Liver (tissue), 8 donors: ENCODE measurements at regions not wholly inside any gene's neighbourhood (a gene's known extent, or its start where the extent isn't known, plus 50 kb on each side); places are given as distances from the start of the nearest gene placed in this dataset.

Experiments used
- DNase-seq: peaks from one replicate; pipeline ENCODE4 v3.0.0-alpha.2; 2017; ENCODE audit warnings: low spot score
- H3K27ac ChIP-seq, 2 donors: one replicate each; pipeline ENCODE4 v1.7.0; 2013; ENCODE audit warnings: inconsistent platforms in 2 of 2, low read length in 2 of 2, control low read depth in 1 of 2, low read depth in 1 of 2, mild to moderate bottlenecking in 1 of 2
- H3K27me3 ChIP-seq, 4 donors: one replicate each; pipeline versions ENCODE4 v1.6.1 to v1.7.0; 2013; ENCODE audit warnings: low read length in 3 of 4, inconsistent platforms in 1 of 4, mild to moderate bottlenecking in 1 of 4, moderate library complexity in 1 of 4; ENCODE audit not compliant: control insufficient read depth in 4 of 4, insufficient read depth in 4 of 4
- H3K36me3 ChIP-seq, 4 donors: one replicate each; pipeline versions ENCODE4 v1.6.1 to v1.7.0; 2013; ENCODE audit warnings: low read length in 3 of 4, mild to moderate bottlenecking in 3 of 4, low read depth in 1 of 4, moderate library complexity in 1 of 4; ENCODE audit not compliant: control insufficient read depth in 4 of 4, insufficient read depth in 3 of 4
- H3K4me1 ChIP-seq, 4 donors: one replicate each; pipeline versions ENCODE4 v1.6.1 to v1.7.0; 2013; ENCODE audit warnings: low read length in 3 of 4, mild to moderate bottlenecking in 3 of 4, moderate library complexity in 1 of 4; ENCODE audit not compliant: control insufficient read depth in 4 of 4, insufficient read depth in 4 of 4
- H3K4me3 ChIP-seq, 3 donors: one replicate each; pipeline versions ENCODE4 v1.6.1 to v1.7.0; 2013; ENCODE audit warnings: low read length in 3 of 3, control low read depth in 1 of 3, low read depth in 1 of 3, mild to moderate bottlenecking in 1 of 3
- H3K9ac ChIP-seq, 2 donors: one replicate each; pipeline ENCODE4 v1.7.0; 2013; ENCODE audit warnings: low read length in 2 of 2, mild to moderate bottlenecking in 2 of 2, moderate library complexity in 2 of 2, control low read depth in 1 of 2, low read depth in 1 of 2
- H3K9me3 ChIP-seq, 4 donors: one replicate each; pipeline versions ENCODE4 v1.6.1 to v1.7.0; 2013; ENCODE audit warnings: low read length in 3 of 4; ENCODE audit not compliant: control insufficient read depth in 4 of 4
- EGR1 ChIP-seq, 2 donors: IDR thresholded peaks; 2 replicates each; pipeline ENCODE4 v1.6.1; 2016 to 2018; ENCODE audit warnings: antibody characterized with exemption in 2 of 2, low read depth in 2 of 2
- FOXA1 ChIP-seq: IDR thresholded peaks from 2 replicates; pipeline ENCODE4 v1.6.1; 2016; ENCODE audit warnings: antibody characterized with exemption
- FOXA2 ChIP-seq: IDR thresholded peaks from 2 replicates; pipeline ENCODE4 v1.6.1; 2016; ENCODE audit warnings: antibody characterized with exemption
- GABPA ChIP-seq, 2 donors: IDR thresholded peaks in 1 of 2; conservative IDR thresholded peaks in 1 of 2; 2 replicates each; pipeline ENCODE4 v1.6.1; 2016; ENCODE audit warnings: antibody characterized with exemption in 2 of 2, mild to moderate bottlenecking in 1 of 2, moderate library complexity in 1 of 2
- HNF4A ChIP-seq, 2 donors: conservative IDR thresholded peaks; 2 replicates each; pipeline ENCODE4 v1.6.1; 2016; ENCODE audit warnings: antibody characterized with exemption in 2 of 2, mild to moderate bottlenecking in 2 of 2
- HNF4G ChIP-seq: IDR thresholded peaks from 2 replicates; pipeline ENCODE4 v1.6.1; 2016; ENCODE audit warnings: antibody characterized with exemption
- JUND ChIP-seq, 2 donors: IDR thresholded peaks; 2 replicates each; pipeline ENCODE4 v1.6.1; 2016; ENCODE audit warnings: antibody characterized with exemption in 2 of 2
- NR2F2 ChIP-seq: IDR thresholded peaks from 2 replicates; pipeline ENCODE4 v1.6.1; 2016; ENCODE audit warnings: antibody characterized with exemption
- RAD21 ChIP-seq, 2 donors: IDR thresholded peaks; 2 replicates each; pipeline ENCODE4 v1.6.1; 2016; ENCODE audit warnings: antibody characterized with exemption in 2 of 2, mild to moderate bottlenecking in 2 of 2
- RXRA ChIP-seq, 2 donors: IDR thresholded peaks; 2 replicates each; pipeline ENCODE4 v1.6.1; 2017 to 2018; ENCODE audit warnings: antibody characterized with exemption in 2 of 2, mild to moderate bottlenecking in 1 of 2
- SP1 ChIP-seq: IDR thresholded peaks from 2 replicates; pipeline ENCODE4 v1.6.1; 2018; ENCODE audit warnings: antibody characterized with exemption, mild to moderate bottlenecking
- TAF1 ChIP-seq: conservative IDR thresholded peaks from 2 replicates; pipeline ENCODE4 v1.6.1; 2016; ENCODE audit warnings: antibody characterized with exemption, mild to moderate bottlenecking
- YY1 ChIP-seq: IDR thresholded peaks from 2 replicates; pipeline ENCODE4 v1.6.1; 2016; ENCODE audit warnings: antibody characterized with exemption, mild to moderate bottlenecking
- WGBS: extraction: QIAGEN DNeasy Blood & Tissue Kit; methylation state at CpG from one replicate; pipeline ENCODE4 v1.1.7; 2013; 5-methylcytosine and 5-hydroxymethylcytosine counted together
- TF ChIP-seq, protein P1 (sequence below): IDR thresholded peaks from 2 replicates; pipeline ENCODE4 v1.6.1; 2016; ENCODE audit warnings: antibody characterized with exemption
- TF ChIP-seq, protein P2 (sequence below): IDR thresholded peaks from 2 replicates; pipeline ENCODE4 v1.6.1; 2016; ENCODE audit warnings: antibody characterized with exemption
- TF ChIP-seq, protein P3 (sequence below): IDR thresholded peaks from 2 replicates; pipeline ENCODE4 v1.6.1; 2016; ENCODE audit warnings: antibody characterized with exemption
- TF ChIP-seq, protein P4 (sequence below): IDR thresholded peaks from 2 replicates; pipeline ENCODE4 v1.6.1; 2016; ENCODE audit warnings: antibody characterized with exemption, mild to moderate bottlenecking
- TF ChIP-seq, protein P5 (sequence below): fragments of 150-350 bp; IDR thresholded peaks from 2 replicates; pipeline ENCODE4 v1.5.1; 2017; ENCODE audit warnings: improper control_type of control experiment, low read depth, low read length; ENCODE audit not compliant: missing input control
- donor health status: healthy.
- donor health status: healthy.
- donor health status: healthy.
- donor health status: healthy.
- donor health status: healthy.

DNA sequence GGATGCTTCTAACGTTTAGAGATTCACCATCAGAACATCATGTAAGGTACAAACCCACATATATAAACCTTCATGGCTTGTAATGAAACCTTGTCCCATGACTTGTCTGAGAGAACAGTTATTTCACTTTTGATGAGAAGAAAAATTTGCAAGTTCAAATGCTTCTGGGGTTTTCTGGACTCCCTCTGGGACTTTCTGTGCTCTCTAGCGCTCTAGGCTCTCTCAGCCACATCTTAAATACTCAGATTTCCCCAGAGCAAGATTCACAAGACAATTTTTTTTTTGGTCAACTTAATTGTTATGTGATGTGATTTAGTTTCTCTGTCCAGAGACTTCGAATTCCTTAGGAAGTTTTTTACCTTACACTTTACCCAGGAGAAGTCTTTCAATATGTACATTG, 282.8 kb upstream of the EDNRB start:
- no peak for DNase-seq
- Histone ChIP-seq H3K36me3 (no peaks in the 10 kb centered on the region), H3K4me3 (no peak overlapping the region), H3K9me3 (no peaks in the 10 kb centered on the region), H3K27ac (no peak overlapping the region), H3K9ac (no peak overlapping the region), H3K27me3 (peaks cover 0 to 2% (median 0%) of the 10 kb centered on the region in 4 donors), H3K4me1 (no peaks in the 10 kb centered on the region)
- WGBS: 62% methylated on average over 3 of the region's 3 CpGs
- TF ChIP-seq FOXA2 (no peak), RXRA (IDR thresholded peaks at IDR 0.05) (no peak), NR2F2 (no peak), RAD21 (IDR thresholded peaks at IDR 0.05) (no peak), FOXA1 (no peak), TAF1 (no peak), EGR1 (IDR thresholded peaks at IDR 0.05; ENCODE audit: low read depth in 2 of 2) (no peak), YY1 (no peak), HNF4A (conservative IDR thresholded peaks at IDR 0.05) (no peak), GABPA (IDR thresholded peaks at IDR 0.05 in 1 of 2, conservative IDR thresholded peaks at IDR 0.05 in 1 of 2) (no peak), JUND (IDR thresholded peaks at IDR 0.05) (no peak), HNF4G (no peak), SP1 (no peak)
- TF ChIP-seq, protein P1, sequence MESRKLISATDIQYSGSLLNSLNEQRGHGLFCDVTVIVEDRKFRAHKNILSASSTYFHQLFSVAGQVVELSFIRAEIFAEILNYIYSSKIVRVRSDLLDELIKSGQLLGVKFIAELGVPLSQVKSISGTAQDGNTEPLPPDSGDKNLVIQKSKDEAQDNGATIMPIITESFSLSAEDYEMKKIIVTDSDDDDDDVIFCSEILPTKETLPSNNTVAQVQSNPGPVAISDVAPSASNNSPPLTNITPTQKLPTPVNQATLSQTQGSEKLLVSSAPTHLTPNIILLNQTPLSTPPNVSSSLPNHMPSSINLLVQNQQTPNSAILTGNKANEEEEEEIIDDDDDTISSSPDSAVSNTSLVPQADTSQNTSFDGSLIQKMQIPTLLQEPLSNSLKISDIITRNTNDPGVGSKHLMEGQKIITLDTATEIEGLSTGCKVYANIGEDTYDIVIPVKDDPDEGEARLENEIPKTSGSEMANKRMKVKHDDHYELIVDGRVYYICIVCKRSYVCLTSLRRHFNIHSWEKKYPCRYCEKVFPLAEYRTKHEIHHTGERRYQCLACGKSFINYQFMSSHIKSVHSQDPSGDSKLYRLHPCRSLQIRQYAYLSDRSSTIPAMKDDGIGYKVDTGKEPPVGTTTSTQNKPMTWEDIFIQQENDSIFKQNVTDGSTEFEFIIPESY: no peak
- TF ChIP-seq, protein P2, sequence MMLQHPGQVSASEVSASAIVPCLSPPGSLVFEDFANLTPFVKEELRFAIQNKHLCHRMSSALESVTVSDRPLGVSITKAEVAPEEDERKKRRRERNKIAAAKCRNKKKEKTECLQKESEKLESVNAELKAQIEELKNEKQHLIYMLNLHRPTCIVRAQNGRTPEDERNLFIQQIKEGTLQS: no peak
- TF ChIP-seq, protein P3, sequence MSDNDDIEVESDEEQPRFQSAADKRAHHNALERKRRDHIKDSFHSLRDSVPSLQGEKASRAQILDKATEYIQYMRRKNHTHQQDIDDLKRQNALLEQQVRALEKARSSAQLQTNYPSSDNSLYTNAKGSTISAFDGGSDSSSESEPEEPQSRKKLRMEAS: no peak
- TF ChIP-seq, protein P4, sequence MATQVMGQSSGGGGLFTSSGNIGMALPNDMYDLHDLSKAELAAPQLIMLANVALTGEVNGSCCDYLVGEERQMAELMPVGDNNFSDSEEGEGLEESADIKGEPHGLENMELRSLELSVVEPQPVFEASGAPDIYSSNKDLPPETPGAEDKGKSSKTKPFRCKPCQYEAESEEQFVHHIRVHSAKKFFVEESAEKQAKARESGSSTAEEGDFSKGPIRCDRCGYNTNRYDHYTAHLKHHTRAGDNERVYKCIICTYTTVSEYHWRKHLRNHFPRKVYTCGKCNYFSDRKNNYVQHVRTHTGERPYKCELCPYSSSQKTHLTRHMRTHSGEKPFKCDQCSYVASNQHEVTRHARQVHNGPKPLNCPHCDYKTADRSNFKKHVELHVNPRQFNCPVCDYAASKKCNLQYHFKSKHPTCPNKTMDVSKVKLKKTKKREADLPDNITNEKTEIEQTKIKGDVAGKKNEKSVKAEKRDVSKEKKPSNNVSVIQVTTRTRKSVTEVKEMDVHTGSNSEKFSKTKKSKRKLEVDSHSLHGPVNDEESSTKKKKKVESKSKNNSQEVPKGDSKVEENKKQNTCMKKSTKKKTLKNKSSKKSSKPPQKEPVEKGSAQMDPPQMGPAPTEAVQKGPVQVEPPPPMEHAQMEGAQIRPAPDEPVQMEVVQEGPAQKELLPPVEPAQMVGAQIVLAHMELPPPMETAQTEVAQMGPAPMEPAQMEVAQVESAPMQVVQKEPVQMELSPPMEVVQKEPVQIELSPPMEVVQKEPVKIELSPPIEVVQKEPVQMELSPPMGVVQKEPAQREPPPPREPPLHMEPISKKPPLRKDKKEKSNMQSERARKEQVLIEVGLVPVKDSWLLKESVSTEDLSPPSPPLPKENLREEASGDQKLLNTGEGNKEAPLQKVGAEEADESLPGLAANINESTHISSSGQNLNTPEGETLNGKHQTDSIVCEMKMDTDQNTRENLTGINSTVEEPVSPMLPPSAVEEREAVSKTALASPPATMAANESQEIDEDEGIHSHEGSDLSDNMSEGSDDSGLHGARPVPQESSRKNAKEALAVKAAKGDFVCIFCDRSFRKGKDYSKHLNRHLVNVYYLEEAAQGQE: no peak
- TF ChIP-seq, protein P5, sequence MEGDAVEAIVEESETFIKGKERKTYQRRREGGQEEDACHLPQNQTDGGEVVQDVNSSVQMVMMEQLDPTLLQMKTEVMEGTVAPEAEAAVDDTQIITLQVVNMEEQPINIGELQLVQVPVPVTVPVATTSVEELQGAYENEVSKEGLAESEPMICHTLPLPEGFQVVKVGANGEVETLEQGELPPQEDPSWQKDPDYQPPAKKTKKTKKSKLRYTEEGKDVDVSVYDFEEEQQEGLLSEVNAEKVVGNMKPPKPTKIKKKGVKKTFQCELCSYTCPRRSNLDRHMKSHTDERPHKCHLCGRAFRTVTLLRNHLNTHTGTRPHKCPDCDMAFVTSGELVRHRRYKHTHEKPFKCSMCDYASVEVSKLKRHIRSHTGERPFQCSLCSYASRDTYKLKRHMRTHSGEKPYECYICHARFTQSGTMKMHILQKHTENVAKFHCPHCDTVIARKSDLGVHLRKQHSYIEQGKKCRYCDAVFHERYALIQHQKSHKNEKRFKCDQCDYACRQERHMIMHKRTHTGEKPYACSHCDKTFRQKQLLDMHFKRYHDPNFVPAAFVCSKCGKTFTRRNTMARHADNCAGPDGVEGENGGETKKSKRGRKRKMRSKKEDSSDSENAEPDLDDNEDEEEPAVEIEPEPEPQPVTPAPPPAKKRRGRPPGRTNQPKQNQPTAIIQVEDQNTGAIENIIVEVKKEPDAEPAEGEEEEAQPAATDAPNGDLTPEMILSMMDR: no peak
